Ovary (tissue), 7 donors: ENCODE measurements at regions not wholly inside any gene's neighbourhood (a gene's known extent, or its start where the extent isn't known, plus 50 kb on each side); places are given as distances from the start of the nearest gene placed in this dataset.

Source experiments
- DNase-seq, 5 donors: peaks; one replicate each; pipeline ENCODE4 v3.0.0-alpha.2; 2019 to 2020
- H3K27ac ChIP-seq, 2 donors: fragments of 200-600 bp; one replicate each; pipeline versions ENCODE4 v1.5.1 to v1.8.0; 2019 to 2022
- H3K27me3 ChIP-seq: fragments of 200-600 bp; one replicate; pipeline ENCODE4 v1.8.0; 2022
- H3K36me3 ChIP-seq: fragments of 200-600 bp; sonication (generic); one replicate; pipeline ENCODE4 v1.5.1; 2019
- H3K4me1 ChIP-seq: one replicate; pipeline ENCODE4 v1.8.1; 2013; ENCODE audit warnings: mild to moderate bottlenecking, moderate library complexity; ENCODE audit not compliant: insufficient read depth
- H3K4me3 ChIP-seq: fragments of 200-600 bp; sonication (generic); one replicate; pipeline ENCODE4 v1.5.1; 2017
- H3K9me3 ChIP-seq, 2 donors: fragments of 200-600 bp in 1 of 2; sonication (generic) in 1 of 2; one replicate each; pipeline versions ENCODE4 v1.5.1 to v1.8.1; 2013 to 2019; ENCODE audit warnings: mild to moderate bottlenecking in 1 of 2, moderate library complexity in 1 of 2
- EP300 ChIP-seq: sonication (generic); formaldehyde crosslinking; IDR thresholded peaks from one replicate; pipeline ENCODE4 v1.6.1; 2017; ENCODE audit warnings: antibody characterized with exemption
- POLR2A ChIP-seq: fragments of 450-650 bp; IDR thresholded peaks from one replicate; pipeline ENCODE4 v1.6.1; 2017; ENCODE audit warnings: antibody characterized with exemption, mild to moderate bottlenecking, moderate library complexity
- WGBS, 3 donors: extraction: QIAGEN DNeasy Blood & Tissue Kit in 1 of 3; methylation state at CpG; one replicate each; pipeline versions ENCODE4 v1.1.5 to v1.1.7; 2013 to 2017; 5-methylcytosine and 5-hydroxymethylcytosine counted together
- intact Hi-C, 4 donors: fragments of 100-400 bp; cut with DNase I; formaldehyde crosslinking; loops; one replicate each; pipeline versions ENCODE4 v1.11.0 to v1.15.1; 2022 to 2023
- TF ChIP-seq, protein P1 (sequence below), 3 donors: fragments of 450-650 bp in 2 of 3; fragments of 200-600 bp in 1 of 3; IDR thresholded peaks; one replicate each; pipeline versions ENCODE4 v1.5.1 to v1.8.0; 2016 to 2022; ENCODE audit warnings: antibody characterized with exemption in 3 of 3, mild to moderate bottlenecking in 1 of 3
- donor health status: DM: no; HTN: no; CAD: no; lungs with moderate emphysema.
- donor health status: DM: no; HTN: no; CAD: no.
- donor health status: Bipolar disorder and iron deficiency.
- donor health status: DM: no; HTN: no; CAD: no.
- donor health status: DM: yes; HTN: yes; CAD: no.

- no peak overlapping the region for H3K4me3 ChIP-seq
- intact Hi-C loops = no loop called here
- 34 to 62% (median 42%) methylated on average over 3 of the region's 3 CpGs for WGBS, 3 donors
- H3K27me3 ChIP-seq = no peaks in the 10 kb centered on the region
- no peak for DNase-seq
- no peaks in the 10 kb centered on the region for H3K36me3 ChIP-seq
- no peaks in the 10 kb centered on the region for H3K9me3 ChIP-seq
- H3K4me1 ChIP-seq = no peaks in the 10 kb centered on the region
- TF ChIP-seq POLR2A = no peak
- TF ChIP-seq, protein P1, sequence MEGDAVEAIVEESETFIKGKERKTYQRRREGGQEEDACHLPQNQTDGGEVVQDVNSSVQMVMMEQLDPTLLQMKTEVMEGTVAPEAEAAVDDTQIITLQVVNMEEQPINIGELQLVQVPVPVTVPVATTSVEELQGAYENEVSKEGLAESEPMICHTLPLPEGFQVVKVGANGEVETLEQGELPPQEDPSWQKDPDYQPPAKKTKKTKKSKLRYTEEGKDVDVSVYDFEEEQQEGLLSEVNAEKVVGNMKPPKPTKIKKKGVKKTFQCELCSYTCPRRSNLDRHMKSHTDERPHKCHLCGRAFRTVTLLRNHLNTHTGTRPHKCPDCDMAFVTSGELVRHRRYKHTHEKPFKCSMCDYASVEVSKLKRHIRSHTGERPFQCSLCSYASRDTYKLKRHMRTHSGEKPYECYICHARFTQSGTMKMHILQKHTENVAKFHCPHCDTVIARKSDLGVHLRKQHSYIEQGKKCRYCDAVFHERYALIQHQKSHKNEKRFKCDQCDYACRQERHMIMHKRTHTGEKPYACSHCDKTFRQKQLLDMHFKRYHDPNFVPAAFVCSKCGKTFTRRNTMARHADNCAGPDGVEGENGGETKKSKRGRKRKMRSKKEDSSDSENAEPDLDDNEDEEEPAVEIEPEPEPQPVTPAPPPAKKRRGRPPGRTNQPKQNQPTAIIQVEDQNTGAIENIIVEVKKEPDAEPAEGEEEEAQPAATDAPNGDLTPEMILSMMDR (IDR thresholded peaks at IDR 0.05) = no peak
- TF ChIP-seq EP300 = no peak
- H3K27ac ChIP-seq = no peak overlapping the region
Measured at GRCh38 chr16:6625606-6626005, 707.0 kb upstream of the RBFOX1 start.

GRCh38 chr16:6618874-6619273 is 713.8 kb upstream of the RBFOX1 start:
- no peaks in the 10 kb centered on the region for H3K36me3 ChIP-seq
- no peaks in the 10 kb centered on the region for H3K27me3 ChIP-seq
- H3K27ac ChIP-seq = no peak overlapping the region
- no peaks in the 10 kb centered on the region for H3K9me3 ChIP-seq
- TF ChIP-seq POLR2A (no peak), EP300 (no peak)
- TF ChIP-seq, protein P1 (IDR thresholded peaks at IDR 0.05) = no peak
- no peak overlapping the region for H3K4me3 ChIP-seq
- no peak for DNase-seq
- no peaks in the 10 kb centered on the region for H3K4me1 ChIP-seq
- 1 to 10% (median 6%) methylated on average over 5 of the region's 5 CpGs for WGBS, 3 donors
- intact Hi-C loops = no loop called here

GRCh38 chr16:6616746-6617145 is 715.9 kb upstream of the RBFOX1 start:
- intact Hi-C loops = no loop called here
- no peak overlapping the region for H3K4me3 ChIP-seq
- no peak for DNase-seq
- H3K9me3 ChIP-seq = no peaks in the 10 kb centered on the region
- no peaks in the 10 kb centered on the region for H3K4me1 ChIP-seq
- TF ChIP-seq POLR2A (no peak), EP300 (no peak)
- TF ChIP-seq, protein P1 (IDR thresholded peaks at IDR 0.05) = no peak
- no peak overlapping the region for H3K27ac ChIP-seq
- H3K27me3 ChIP-seq = no peaks in the 10 kb centered on the region
- WGBS, 3 donors = 23 to 41% (median 26%) methylated on average over 6 of the region's 6 CpGs
- H3K36me3 ChIP-seq = no peaks in the 10 kb centered on the region

- no peak for DNase-seq
- TF ChIP-seq EP300 = no peak
- no peak for TF ChIP-seq POLR2A
- TF ChIP-seq, protein P1 (IDR thresholded peaks at IDR 0.05) = no peak
- Histone ChIP-seq H3K4me1 (no peaks in the 10 kb centered on the region), H3K36me3 (no peaks in the 10 kb centered on the region), H3K4me3 (no peak overlapping the region), H3K9me3 (no peaks in the 10 kb centered on the region), H3K27me3 (no peaks in the 10 kb centered on the region), H3K27ac (no peak overlapping the region)
- 79 to 84% (median 81%) methylated on average over 12 of the region's 12 CpGs for WGBS, 3 donors
- intact Hi-C loops = no loop called here
Measured at GRCh38 chr16:6615636-6616035, 717.0 kb upstream of the RBFOX1 start.

GRCh38 chr16:6611535-6611934 is 721.1 kb upstream of the RBFOX1 start:
- Histone ChIP-seq H3K36me3 (no peaks in the 10 kb centered on the region), H3K27ac (no peak overlapping the region), H3K4me1 (no peaks in the 10 kb centered on the region), H3K4me3 (no peak overlapping the region), H3K27me3 (no peaks in the 10 kb centered on the region), H3K9me3 (no peaks in the 10 kb centered on the region)
- TF ChIP-seq, protein P1 (IDR thresholded peaks at IDR 0.05) = no peak
- TF ChIP-seq EP300 (no peak), POLR2A (no peak)
- no peak for DNase-seq
- 61 to 71% (median 65%) methylated on average over 7 of the region's 7 CpGs for WGBS, 3 donors
- intact Hi-C loops = no loop called here
